Fibroblast of mammary gland (primary cell): ENCODE measurements at regions not wholly inside any gene's neighbourhood (a gene's known extent, or its start where the extent isn't known, plus 50 kb on each side); places are given as distances from the start of the nearest gene placed in this dataset.

ENCODE experiments used
- DNase-seq: peaks from one replicate; pipeline ENCODE4 v3.0.0-alpha.2; 2010; ENCODE audit warnings: low read depth
- H3K4me3 ChIP-seq: 2 replicates; pipeline ENCODE4 v1.5.1; 2011; ENCODE audit warnings: low read depth, mild to moderate bottlenecking, low read length, moderate library complexity; ENCODE audit not compliant: control insufficient read depth
- TF ChIP-seq, protein P1 (sequence below): conservative IDR thresholded peaks from 2 replicates; pipeline ENCODE4 v1.5.1; 2011; ENCODE audit warnings: low read depth, low read length, inconsistent platforms; ENCODE audit not compliant: control insufficient read depth, insufficient read depth

DNA sequence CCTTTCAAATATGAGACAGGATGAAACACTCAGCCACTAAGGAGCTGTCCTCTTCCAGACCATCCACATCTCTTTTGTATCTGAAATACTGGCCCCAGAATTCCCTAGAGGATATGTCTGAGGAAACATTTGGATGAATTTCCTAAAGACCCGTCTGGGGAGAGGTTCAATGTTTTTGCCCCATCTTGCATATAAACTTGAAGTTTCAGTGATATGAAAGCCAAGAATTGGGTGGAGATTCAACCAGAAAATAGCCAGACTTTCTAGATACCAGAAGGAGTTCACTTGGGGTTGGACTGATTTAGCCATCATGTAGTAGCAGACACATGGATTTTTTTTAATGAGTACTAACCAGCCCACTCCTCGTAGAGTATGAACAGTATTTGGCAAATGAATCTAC, 182.0 kb downstream of the PLPP3 start:
- H3K4me3 ChIP-seq, result no peak overlapping the region
- peak; percentile 77 for DNase-seq
- TF ChIP-seq, protein P1, sequence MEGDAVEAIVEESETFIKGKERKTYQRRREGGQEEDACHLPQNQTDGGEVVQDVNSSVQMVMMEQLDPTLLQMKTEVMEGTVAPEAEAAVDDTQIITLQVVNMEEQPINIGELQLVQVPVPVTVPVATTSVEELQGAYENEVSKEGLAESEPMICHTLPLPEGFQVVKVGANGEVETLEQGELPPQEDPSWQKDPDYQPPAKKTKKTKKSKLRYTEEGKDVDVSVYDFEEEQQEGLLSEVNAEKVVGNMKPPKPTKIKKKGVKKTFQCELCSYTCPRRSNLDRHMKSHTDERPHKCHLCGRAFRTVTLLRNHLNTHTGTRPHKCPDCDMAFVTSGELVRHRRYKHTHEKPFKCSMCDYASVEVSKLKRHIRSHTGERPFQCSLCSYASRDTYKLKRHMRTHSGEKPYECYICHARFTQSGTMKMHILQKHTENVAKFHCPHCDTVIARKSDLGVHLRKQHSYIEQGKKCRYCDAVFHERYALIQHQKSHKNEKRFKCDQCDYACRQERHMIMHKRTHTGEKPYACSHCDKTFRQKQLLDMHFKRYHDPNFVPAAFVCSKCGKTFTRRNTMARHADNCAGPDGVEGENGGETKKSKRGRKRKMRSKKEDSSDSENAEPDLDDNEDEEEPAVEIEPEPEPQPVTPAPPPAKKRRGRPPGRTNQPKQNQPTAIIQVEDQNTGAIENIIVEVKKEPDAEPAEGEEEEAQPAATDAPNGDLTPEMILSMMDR, result no peak

DNA sequence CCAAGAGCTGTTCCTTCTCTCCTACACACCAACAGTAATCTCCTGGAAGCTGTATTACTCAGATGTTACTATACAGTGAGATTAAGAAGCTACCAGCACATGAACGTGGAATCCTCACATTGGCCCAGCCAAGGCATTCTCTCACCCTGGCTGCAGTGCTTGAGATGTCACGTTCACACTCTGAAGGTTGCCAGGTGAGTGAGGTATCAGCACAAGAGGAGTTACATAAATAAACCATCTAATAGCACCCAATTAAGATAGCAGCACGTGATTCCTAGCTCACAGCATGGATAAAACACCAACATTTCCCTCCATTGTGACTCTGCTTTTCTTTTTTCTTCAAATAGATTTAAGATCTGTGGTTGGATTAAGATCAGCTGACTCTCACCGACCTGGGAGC, 182.8 kb downstream of the PLPP3 start:
- H3K4me3 ChIP-seq, result no peak overlapping the region
- peak; percentile 23 for DNase-seq
- TF ChIP-seq, protein P1, result no peak

DNA sequence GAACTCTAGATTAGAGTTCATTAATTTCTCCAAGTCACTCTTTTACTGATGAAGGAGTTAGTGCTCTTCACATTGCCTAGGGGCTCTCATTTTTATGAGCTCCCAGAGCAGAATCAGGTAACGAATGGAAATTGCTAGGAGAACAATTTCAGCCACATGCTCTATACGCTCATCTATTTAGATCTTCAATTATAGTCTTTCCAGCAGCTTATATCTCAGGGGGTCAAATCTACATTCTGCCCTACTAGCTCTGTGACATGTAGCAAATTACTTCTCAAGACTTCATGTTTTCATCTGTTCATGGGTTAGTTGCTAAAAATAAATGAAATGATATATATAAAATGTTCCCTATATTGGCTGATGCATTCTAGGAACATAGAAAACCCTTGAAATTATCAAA, 183.6 kb downstream of the PLPP3 start:
- TF ChIP-seq, protein P1, result no peak
- DNase-seq, result no peak
- H3K4me3 ChIP-seq, result no peak overlapping the region

DNA sequence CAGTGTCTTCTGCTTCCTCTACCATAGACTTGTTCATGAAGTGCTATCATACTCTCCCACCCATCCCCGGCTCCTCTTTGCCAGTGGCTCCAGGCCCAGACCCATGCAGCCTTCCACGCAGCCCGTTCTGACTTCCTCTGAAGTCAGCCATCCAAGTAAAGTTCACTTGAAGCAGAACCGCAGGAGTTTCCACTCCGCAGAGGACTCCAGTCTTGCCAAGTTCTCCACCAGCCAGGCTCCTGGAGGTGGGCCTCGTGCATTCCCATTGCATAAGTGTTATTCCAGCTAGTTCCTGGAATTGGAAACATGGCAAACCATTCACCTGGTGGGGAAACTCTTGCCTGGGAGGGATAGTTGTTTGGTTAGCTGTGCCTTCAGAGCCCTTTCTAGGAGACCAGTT, 185.1 kb downstream of the PLPP3 start:
- no peak for DNase-seq
- TF ChIP-seq, protein P1, result no peak
- no peak overlapping the region for H3K4me3 ChIP-seq

DNA sequence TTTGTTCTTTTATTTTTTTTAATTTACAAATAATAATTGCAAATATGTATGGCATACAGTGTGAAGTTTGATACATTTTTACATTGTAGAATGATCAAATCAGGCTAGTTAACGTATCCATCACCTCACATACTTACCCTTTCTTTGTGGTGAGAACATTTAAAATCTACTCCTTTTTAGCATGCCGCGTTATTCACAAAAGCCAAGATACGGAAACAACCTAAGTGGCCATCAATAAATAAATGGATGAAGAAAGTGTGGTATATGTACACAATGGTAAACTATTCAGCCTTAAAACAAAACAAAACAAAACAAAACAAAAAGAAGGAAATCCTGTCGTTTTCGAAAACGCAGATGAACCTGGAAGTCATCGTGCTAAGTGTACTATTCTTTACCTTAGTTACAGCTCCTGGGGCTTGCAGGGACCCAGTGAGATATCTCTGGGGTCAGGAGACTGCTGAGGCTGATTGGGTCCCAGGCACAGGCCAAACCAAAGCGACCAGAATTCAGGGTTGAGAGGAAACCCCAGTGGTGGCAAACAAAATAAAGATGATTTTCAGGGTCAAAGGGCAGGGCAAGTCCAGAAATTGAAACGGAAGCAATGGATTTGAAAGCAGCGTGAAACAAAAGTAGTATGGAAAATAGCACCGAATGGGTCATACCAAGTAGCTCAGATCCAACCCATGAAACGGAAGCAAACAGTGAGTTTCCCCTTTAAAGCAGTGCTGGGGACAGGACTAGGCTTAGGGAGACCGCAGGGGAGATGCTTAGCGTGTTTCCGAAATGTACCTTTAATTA, 188.2 kb downstream of the PLPP3 start:
- no peak for DNase-seq
- TF ChIP-seq, protein P1, result no peak
- no peak overlapping the region for H3K4me3 ChIP-seq

DNA sequence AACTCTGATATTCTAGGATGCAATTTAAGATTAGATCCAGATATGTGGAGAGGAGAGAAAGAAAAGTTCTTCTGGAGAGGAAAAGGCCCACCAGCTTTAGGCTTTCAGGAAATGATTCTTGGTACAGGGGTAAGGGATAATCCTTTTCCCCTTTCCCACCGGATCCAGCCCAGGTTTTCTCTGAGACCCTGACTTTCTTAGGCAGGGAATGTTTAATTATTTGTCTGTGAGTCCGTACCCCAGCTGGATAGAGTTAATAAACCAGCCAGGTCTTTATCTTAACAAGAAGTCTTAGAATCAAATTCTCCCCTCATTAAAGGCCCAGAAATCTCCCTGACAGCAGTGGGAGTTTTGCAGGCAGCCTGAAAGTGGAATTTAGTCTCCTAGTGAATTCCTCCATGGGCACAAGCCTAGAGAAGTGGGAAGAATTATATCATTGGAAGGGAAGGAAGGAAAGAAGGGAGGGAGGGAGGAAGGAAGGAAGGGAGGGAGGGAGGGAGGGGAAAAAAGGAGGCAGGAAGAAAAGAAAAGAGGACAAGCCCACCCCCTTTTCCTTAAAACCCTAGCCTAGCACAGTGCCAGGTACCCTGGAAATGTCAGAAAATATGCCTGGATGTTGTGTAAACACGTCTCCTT, 189.0 kb downstream of the PLPP3 start:
- no peak overlapping the region for H3K4me3 ChIP-seq
- TF ChIP-seq, protein P1, result no peak
- DNase-seq, result no peak

DNA sequence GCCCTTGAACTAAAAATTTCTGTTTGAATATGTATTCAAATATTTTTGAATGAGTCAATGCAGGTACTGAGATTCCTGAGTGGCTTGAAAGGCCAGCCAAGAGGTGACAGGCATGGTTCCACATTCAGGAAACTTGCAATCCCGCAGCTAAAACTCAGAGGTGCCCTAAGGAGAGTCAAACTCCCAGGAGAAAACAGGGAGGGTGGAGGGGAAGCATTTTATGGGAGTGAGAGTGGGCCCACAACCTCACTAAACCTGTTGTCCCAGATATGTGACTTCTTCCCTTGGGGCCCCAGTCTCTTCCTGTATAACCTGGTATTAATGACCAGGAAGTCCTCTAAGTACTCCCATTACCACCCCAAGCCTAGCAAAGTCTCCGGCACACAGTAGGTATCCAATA, 189.6 kb downstream of the PLPP3 start:
- no peak for DNase-seq

More for the DNA sequence above, 189.6 kb downstream of the PLPP3 start:
- no peak overlapping the region for H3K4me3 ChIP-seq
- TF ChIP-seq, protein P1, result no peak
